ENCODE measurements at regions not wholly inside any gene's neighbourhood (a gene's known extent, or its start where the extent isn't known, plus 50 kb on each side); places are given as distances from the start of the nearest gene placed in this dataset.
"Not testable (repeated sequence)": the region's sequence is repeated elsewhere in the genome, so short reads cannot be mapped to it uniquely, and the experiment has no call there.

DNA sequence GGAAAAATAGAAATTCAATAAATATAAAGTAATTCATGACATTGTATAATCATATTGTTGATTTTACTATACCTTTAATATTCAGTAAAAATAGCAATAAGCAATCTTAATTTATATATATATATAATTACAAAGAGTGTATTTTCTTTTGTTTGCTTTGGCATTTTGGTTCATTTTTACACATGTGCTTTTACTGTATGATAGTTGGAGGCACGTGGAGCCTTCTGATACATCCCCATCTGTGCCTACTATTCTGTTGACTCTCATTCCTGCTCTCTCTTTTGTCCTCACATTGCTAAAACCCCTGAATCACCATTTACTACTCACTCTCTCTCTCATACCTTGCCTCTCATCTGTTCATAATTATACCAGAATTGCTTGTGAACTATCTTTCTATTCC is 106.4 kb upstream of the NDST4 start:
- WGBS, 2 experiments = 58 to 70% methylated on average over 1 of the region's 1 CpG
- no peaks in the 10 kb centered on the region for H3K4me1 ChIP-seq (ENCODE audit: control insufficient read depth, insufficient read depth, low read length)
- H3K27ac ChIP-seq (ENCODE audit: insufficient read depth, low read depth, low read length, poor library complexity, severe bottlenecking) = no peak overlapping the region
- no peaks in the 10 kb centered on the region for H3K9me3 ChIP-seq (ENCODE audit: control insufficient read depth, low read length)
- no peaks in the 10 kb centered on the region for H3K36me3 ChIP-seq (ENCODE audit: control insufficient read depth, insufficient read depth, low read length)
- no peak overlapping the region for H3K4me3 ChIP-seq (ENCODE audit: insufficient read depth, low read depth, low read length)
- no peaks in the 10 kb centered on the region for H3K27me3 ChIP-seq (ENCODE audit: control insufficient read depth, insufficient read depth, low read length, poor library complexity, severe bottlenecking)

DNA sequence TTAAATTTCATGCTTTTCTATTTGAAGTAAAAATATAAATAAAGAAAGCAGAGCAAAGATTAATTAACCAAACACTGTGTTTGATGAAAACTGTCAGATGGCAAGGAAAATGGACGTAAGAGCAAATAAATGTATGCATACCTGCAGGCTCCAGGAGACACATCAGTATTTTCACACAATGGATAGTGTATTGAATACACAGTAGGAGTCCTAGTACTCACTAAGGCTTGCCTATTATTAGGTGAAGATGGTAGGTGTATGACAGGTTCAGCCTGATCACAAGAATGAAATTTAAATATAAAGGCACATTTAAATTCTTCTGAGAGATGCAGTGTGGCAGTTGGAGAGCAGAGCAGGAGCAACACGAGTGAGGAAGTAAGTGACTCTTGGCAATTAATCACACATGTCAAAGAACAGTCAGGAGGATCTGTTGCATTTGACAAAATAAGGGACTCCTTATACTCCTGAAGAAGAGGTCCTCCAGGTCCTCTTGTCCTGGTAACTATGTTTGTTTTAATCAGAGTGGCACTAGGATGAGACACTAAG is 106.0 kb upstream of the NDST4 start:
- Histone ChIP-seq H3K27ac (ENCODE audit: insufficient read depth, low read depth, low read length, poor library complexity, severe bottlenecking) (no peak overlapping the region), H3K27me3 (ENCODE audit: control insufficient read depth, insufficient read depth, low read length, poor library complexity, severe bottlenecking) (no peaks in the 10 kb centered on the region), H3K4me3 (ENCODE audit: insufficient read depth, low read depth, low read length) (no peak overlapping the region), H3K36me3 (ENCODE audit: control insufficient read depth, insufficient read depth, low read length) (no peaks in the 10 kb centered on the region), H3K9me3 (ENCODE audit: control insufficient read depth, low read length) (no peaks in the 10 kb centered on the region), H3K4me1 (ENCODE audit: control insufficient read depth, insufficient read depth, low read length) (no peaks in the 10 kb centered on the region)
- 25 to 39% methylated on average over 2 of the region's 2 CpGs for WGBS, 2 experiments

DNA sequence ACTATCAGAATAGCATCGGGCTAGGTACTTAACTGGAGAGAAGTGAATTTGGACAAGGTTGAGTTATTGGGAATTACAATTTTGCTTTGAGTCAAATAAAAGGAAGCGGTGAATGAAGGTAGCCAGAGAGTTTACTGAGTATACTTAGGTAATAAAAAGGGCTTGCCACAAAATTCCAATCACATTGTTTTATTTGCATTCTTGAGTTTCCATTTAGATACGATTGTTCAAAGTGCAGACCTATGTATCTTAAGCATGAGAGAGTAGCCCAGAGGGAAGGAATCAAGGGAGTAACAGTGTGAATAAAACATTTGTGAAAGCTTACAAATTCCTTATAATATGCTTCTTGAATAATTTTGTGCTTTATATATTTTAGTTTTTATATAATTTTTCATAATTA is 102.5 kb upstream of the NDST4 start:
- 86 to 95% methylated on average over 3 of the region's 3 CpGs for WGBS, 2 experiments
- no peak overlapping the region for H3K4me3 ChIP-seq (ENCODE audit: insufficient read depth, low read depth, low read length)
- H3K36me3 ChIP-seq (ENCODE audit: control insufficient read depth, insufficient read depth, low read length) = no peaks in the 10 kb centered on the region
- H3K9me3 ChIP-seq (ENCODE audit: control insufficient read depth, low read length) = no peaks in the 10 kb centered on the region
- no peaks in the 10 kb centered on the region for H3K4me1 ChIP-seq (ENCODE audit: control insufficient read depth, insufficient read depth, low read length)
- H3K27me3 ChIP-seq (ENCODE audit: control insufficient read depth, insufficient read depth, low read length, poor library complexity, severe bottlenecking) = no peaks in the 10 kb centered on the region
- H3K27ac ChIP-seq (ENCODE audit: insufficient read depth, low read depth, low read length, poor library complexity, severe bottlenecking) = no peak overlapping the region

DNA sequence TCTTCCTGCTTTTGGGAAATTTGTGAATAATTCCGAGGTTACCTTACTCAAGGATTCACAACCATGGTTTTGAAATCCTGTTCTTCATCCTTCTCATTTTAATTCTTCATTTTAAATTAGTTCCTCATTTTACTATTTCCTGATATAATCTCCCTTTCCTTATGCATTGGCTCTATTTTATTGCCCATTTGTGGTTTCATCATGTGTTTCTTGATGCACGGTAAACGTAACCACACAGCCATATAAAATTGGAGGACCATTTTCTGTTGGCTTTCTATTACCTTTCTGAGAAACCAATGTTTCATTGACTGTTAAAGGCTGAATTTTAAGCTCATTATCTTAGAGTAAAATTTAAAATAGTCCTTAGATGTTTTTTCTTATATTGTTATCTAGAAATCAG is 100.3 kb upstream of the NDST4 start:
- Histone ChIP-seq H3K4me1 (ENCODE audit: control insufficient read depth, insufficient read depth, low read length) (no peaks in the 10 kb centered on the region), H3K4me3 (ENCODE audit: insufficient read depth, low read depth, low read length) (no peak overlapping the region), H3K27me3 (ENCODE audit: control insufficient read depth, insufficient read depth, low read length, poor library complexity, severe bottlenecking) (no peaks in the 10 kb centered on the region), H3K9me3 (ENCODE audit: control insufficient read depth, low read length) (no peaks in the 10 kb centered on the region), H3K27ac (ENCODE audit: insufficient read depth, low read depth, low read length, poor library complexity, severe bottlenecking) (no peak overlapping the region), H3K36me3 (ENCODE audit: control insufficient read depth, insufficient read depth, low read length) (no peaks in the 10 kb centered on the region)
- 95 to 96% methylated on average over 3 of the region's 3 CpGs for WGBS, 2 experiments

DNA sequence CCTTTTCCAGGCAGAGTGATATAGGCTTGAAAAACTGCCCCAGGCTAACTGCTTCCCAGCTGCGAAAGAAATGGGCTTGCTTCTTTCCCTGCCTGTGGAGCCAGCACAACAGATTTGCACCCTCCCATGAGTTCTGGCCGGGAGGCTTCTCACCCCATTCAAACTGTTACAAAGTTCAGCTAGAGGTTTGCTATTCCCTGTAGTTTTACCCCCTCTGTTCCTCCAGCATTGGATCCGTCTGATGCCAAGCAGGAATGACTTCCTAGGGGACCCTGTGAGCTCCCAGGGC is 87.6 kb upstream of the NDST4 start:
- H3K27ac ChIP-seq (ENCODE audit: insufficient read depth, low read depth, low read length, poor library complexity, severe bottlenecking) = no peak overlapping the region
- H3K9me3 ChIP-seq (ENCODE audit: control insufficient read depth, low read length) = no peaks in the 10 kb centered on the region
- no peaks in the 10 kb centered on the region for H3K4me1 ChIP-seq (ENCODE audit: control insufficient read depth, insufficient read depth, low read length)
- H3K4me3 ChIP-seq (ENCODE audit: insufficient read depth, low read depth, low read length) = no peak overlapping the region
- H3K27me3 ChIP-seq (ENCODE audit: control insufficient read depth, insufficient read depth, low read length, poor library complexity, severe bottlenecking) = no peaks in the 10 kb centered on the region
- H3K36me3 ChIP-seq (ENCODE audit: control insufficient read depth, insufficient read depth, low read length) = no peaks in the 10 kb centered on the region
- 52 to 61% methylated on average over 3 of the region's 3 CpGs for WGBS, 2 experiments

DNA sequence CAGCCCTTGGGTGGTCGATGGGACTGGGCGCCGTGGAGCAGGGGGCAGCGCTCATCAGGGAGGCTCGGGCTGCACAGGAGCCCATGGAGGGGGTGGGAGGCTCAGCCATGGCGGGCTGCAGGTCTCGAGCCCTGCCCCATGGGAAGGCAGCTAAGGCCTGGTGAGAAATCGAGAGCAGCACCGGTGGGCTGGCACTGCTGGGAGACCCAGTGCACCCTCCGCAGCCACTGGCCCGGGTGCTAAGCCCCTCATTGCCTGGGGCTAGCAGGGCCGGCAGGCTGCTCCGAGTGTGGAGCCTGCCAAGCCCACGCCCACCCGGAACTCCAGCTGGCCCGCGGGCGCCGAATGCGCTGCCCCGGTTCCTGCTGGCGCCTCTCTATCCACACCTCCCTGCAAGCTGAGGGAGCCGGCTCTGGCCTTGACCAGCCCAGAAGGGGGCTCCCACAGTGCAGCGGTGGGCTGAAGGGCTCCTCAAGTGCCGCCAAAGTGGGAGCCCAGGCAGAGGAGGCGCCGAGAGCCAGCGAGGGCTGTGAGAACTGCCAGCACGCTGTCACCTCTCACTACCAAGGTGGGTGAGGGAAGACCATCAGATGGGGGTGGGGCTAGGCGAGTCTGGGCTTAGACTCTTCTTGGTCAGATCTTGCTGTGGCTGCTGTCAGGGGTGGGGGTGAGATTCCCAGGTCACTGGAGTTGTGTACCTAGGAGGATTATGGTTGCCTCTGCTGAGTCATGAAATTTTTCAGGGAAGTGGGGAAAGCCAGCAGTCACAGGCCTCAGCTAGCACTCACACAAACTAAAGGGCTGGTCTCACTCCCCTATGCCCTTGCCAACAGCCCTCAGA is 87.0 kb upstream of the NDST4 start:
- not testable (repeated sequence) for H3K36me3 ChIP-seq (ENCODE audit: control insufficient read depth, insufficient read depth, low read length); H3K27me3 ChIP-seq (ENCODE audit: control insufficient read depth, insufficient read depth, low read length, poor library complexity, severe bottlenecking); H3K27ac ChIP-seq (ENCODE audit: insufficient read depth, low read depth, low read length, poor library complexity, severe bottlenecking); H3K4me1 ChIP-seq (ENCODE audit: control insufficient read depth, insufficient read depth, low read length); H3K9me3 ChIP-seq (ENCODE audit: control insufficient read depth, low read length); H3K4me3 ChIP-seq (ENCODE audit: insufficient read depth, low read depth, low read length)
- WGBS, 2 experiments = 95 to 97% methylated on average over 29 to 30 of the region's 30 CpGs

DNA sequence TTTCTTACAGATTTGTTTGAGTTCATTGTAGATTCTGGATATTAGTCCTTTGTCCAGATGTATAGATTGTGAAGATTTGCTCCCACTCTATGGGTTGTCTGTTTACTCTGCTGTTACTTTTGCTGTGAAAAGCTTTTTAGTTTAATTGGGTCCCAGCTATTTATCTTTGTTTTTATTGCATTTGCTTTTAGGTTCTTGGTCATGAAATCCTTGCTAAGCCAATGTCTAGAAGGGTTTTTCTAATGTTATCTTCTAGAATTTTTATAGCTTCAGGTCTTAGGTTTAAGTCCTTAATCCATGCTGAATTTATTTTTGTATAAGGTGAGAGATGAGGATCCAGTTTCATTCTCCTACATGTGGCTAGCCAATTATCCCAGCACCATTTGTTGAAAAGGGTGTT is 81.2 kb upstream of the NDST4 start:
- H3K36me3 ChIP-seq (ENCODE audit: control insufficient read depth, insufficient read depth, low read length); H3K27me3 ChIP-seq (ENCODE audit: control insufficient read depth, insufficient read depth, low read length, poor library complexity, severe bottlenecking); H3K4me3 ChIP-seq (ENCODE audit: insufficient read depth, low read depth, low read length); H3K9me3 ChIP-seq (ENCODE audit: control insufficient read depth, low read length); H3K27ac ChIP-seq (ENCODE audit: insufficient read depth, low read depth, low read length, poor library complexity, severe bottlenecking); H3K4me1 ChIP-seq (ENCODE audit: control insufficient read depth, insufficient read depth, low read length): not testable (repeated sequence)

DNA sequence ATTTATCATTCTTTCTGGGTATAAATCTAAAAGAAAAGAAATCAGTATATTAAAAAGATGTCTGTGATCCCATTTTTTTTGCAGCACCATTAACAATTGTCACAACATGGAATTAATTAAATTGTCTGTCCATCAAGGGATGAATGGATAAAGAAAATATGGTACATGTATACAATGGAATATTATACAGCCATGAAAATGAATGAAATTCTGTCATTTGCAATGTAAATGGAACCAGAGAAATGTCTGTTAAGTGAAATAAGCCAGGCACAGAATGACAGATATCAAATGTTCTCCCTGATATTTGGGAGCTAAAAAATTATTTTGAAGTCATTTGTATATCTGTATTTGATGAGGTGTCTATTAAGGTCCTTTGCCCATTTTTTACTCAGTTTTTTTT is 77.1 kb upstream of the NDST4 start:
- Histone ChIP-seq H3K36me3 (ENCODE audit: control insufficient read depth, insufficient read depth, low read length) (no peaks in the 10 kb centered on the region), H3K9me3 (ENCODE audit: control insufficient read depth, low read length) (no peaks in the 10 kb centered on the region), H3K4me1 (ENCODE audit: control insufficient read depth, insufficient read depth, low read length) (no peaks in the 10 kb centered on the region), H3K4me3 (ENCODE audit: insufficient read depth, low read depth, low read length) (no peak overlapping the region), H3K27ac (ENCODE audit: insufficient read depth, low read depth, low read length, poor library complexity, severe bottlenecking) (no peak overlapping the region), H3K27me3 (ENCODE audit: control insufficient read depth, insufficient read depth, low read length, poor library complexity, severe bottlenecking) (no peaks in the 10 kb centered on the region)

DNA sequence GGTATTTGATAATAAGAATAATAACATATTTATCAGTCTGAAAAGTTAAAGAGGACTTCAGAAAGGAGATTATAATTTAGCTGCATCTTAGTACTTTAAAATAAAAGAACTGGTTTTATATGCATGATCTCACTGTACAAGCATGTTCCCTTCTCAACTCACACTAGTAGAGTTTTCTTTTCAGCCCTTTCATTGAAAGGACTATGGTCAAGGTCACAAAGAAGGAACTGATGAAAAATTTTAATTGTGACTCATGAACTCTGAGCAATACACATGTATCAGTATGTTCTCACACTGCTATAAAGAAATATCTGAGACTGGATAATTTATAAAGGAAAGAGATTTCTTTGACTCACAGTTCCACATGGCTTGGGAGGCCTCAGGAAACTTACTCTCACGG is 73.7 kb upstream of the NDST4 start:
- Histone ChIP-seq H3K36me3 (ENCODE audit: control insufficient read depth, insufficient read depth, low read length) (no peaks in the 10 kb centered on the region), H3K4me3 (ENCODE audit: insufficient read depth, low read depth, low read length) (no peak overlapping the region), H3K27me3 (ENCODE audit: control insufficient read depth, insufficient read depth, low read length, poor library complexity, severe bottlenecking) (no peaks in the 10 kb centered on the region), H3K27ac (ENCODE audit: insufficient read depth, low read depth, low read length, poor library complexity, severe bottlenecking) (no peak overlapping the region), H3K9me3 (ENCODE audit: control insufficient read depth, low read length) (no peaks in the 10 kb centered on the region), H3K4me1 (ENCODE audit: control insufficient read depth, insufficient read depth, low read length) (no peaks in the 10 kb centered on the region)
- WGBS, 2 experiments = 93 to 100% methylated on average over 1 of the region's 1 CpG

DNA sequence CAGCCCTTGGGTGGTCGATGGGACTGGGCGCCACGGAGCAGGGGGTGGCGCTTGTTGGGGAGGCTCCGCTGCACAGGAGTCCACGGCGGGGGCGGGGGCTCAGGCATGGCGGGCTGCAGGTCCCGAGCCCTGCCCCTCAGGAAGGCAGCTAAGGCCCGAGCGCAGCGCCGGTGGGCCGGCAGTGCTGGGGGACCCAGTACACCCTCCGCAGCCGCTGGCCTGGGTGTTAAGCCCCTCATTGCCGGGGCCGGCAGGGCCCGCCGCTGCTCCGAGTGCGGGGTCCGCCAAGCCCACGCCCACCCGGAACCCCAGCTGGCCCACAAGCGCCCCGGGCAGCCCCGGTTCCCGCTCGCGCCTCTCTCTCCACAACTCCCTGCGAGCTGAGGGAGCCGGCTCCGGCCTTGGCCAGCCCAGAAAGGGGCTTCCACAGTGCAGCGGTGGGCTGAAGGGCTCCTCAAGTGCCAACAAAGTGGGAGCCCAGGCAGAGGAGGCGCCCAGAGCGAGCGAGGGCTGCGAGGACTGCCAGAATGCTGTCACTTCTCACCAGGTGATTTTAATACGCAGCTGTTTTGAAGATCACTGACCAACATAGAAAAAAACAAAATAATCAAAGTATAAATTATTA is 66.1 kb upstream of the NDST4 start:
- not testable (repeated sequence) for H3K4me1 ChIP-seq (ENCODE audit: control insufficient read depth, insufficient read depth, low read length); H3K27me3 ChIP-seq (ENCODE audit: control insufficient read depth, insufficient read depth, low read length, poor library complexity, severe bottlenecking); H3K9me3 ChIP-seq (ENCODE audit: control insufficient read depth, low read length); H3K27ac ChIP-seq (ENCODE audit: insufficient read depth, low read depth, low read length, poor library complexity, severe bottlenecking); H3K4me3 ChIP-seq (ENCODE audit: insufficient read depth, low read depth, low read length); H3K36me3 ChIP-seq (ENCODE audit: control insufficient read depth, insufficient read depth, low read length)
- 94 to 96% methylated on average over 40 of the region's 41 CpGs for WGBS, 2 experiments

All from ectodermal cell (in vitro differentiated cells).